ENCODE measurements at regions not wholly inside any gene's neighbourhood (a gene's known extent, or its start where the extent isn't known, plus 50 kb on each side); places are given as distances from the start of the nearest gene placed in this dataset.

DNA sequence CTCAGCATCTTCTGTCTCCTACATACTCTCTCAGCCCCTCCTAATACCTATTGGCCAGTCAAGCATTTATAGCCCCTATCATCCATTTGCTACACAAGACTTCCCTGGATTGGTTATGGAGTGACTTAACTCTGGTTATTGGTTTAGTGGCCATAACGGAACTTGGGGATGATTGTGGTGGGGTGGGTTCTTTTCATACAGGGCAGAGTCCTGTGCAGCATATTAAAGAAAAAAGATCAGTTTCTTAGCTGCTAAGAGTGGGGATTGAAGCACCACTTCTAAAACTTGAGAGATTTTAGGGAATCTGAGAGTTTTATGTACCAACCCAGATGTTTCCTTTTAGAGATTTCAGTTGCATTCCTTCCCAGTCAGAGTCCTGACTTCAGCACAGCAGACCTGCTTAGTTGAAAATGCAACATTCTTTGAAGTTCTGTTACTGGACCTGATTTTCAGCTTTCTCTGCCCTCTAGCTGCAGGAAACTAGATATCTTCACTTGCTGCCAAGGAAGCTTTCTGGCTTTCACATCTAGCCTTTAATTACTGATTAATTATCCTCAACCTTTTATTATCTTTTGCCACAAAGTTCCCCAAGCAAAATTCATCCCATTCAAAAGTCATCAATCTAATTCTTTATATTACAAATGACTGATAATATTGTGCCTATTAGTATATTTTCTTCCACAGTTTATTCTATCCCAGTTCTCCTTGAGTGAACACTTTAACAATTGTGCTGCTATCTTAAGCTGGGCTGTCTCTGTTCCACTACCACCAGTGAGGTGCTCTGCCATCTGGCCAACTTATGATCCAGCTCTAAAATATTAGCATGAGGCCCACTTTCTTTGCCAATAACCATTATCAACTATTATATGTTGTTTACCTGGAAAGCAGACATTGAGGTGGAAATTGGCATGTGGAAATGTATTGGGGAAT is 906.0 kb upstream of the ALCAM start:
- no peak overlapping the region for H3K9ac ChIP-seq (replicated peaks in 1 of 4; ENCODE audit: extremely low read depth in 1 of 4, low read depth in 3 of 4, low read length in 3 of 4)
- no peak overlapping the region for H4K91ac ChIP-seq (replicated peaks; ENCODE audit: insufficient read length, low read length)
- TF ChIP-seq, protein P1, sequence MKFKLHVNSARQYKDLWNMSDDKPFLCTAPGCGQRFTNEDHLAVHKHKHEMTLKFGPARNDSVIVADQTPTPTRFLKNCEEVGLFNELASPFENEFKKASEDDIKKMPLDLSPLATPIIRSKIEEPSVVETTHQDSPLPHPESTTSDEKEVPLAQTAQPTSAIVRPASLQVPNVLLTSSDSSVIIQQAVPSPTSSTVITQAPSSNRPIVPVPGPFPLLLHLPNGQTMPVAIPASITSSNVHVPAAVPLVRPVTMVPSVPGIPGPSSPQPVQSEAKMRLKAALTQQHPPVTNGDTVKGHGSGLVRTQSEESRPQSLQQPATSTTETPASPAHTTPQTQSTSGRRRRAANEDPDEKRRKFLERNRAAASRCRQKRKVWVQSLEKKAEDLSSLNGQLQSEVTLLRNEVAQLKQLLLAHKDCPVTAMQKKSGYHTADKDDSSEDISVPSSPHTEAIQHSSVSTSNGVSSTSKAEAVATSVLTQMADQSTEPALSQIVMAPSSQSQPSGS (IDR thresholded peaks at IDR 0.05; ENCODE audit: low read length): no peak
- TF ChIP-seq EP300 (IDR thresholded peaks at IDR 0.05; ENCODE audit: borderline replicate concordance in 1 of 2, low read depth in 2 of 2, low read length in 2 of 2) (peak in 1 of 2 experiments; percentile 49; a peak in 1 of 3 replicates), BRCA1 (IDR thresholded peaks at IDR 0.05; ENCODE audit: low read depth, low read length) (no peak), NANOG (IDR thresholded peaks at IDR 0.05; ENCODE audit: insufficient read depth, low read depth, low read length, poor library complexity, severe bottlenecking) (no peak)
- TF ChIP-seq, protein P2, sequence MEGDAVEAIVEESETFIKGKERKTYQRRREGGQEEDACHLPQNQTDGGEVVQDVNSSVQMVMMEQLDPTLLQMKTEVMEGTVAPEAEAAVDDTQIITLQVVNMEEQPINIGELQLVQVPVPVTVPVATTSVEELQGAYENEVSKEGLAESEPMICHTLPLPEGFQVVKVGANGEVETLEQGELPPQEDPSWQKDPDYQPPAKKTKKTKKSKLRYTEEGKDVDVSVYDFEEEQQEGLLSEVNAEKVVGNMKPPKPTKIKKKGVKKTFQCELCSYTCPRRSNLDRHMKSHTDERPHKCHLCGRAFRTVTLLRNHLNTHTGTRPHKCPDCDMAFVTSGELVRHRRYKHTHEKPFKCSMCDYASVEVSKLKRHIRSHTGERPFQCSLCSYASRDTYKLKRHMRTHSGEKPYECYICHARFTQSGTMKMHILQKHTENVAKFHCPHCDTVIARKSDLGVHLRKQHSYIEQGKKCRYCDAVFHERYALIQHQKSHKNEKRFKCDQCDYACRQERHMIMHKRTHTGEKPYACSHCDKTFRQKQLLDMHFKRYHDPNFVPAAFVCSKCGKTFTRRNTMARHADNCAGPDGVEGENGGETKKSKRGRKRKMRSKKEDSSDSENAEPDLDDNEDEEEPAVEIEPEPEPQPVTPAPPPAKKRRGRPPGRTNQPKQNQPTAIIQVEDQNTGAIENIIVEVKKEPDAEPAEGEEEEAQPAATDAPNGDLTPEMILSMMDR (IDR thresholded peaks at IDR 0.05; ENCODE audit: control extremely low read depth in 1 of 3, insufficient read depth in 1 of 3, low read depth in 1 of 3, low read length in 3 of 3): peak in 2 of 3 experiments; percentile 50 to 72; a peak in 2 of 4 replicates

More for the DNA sequence above, 906.0 kb upstream of the ALCAM start:
- Histone ChIP-seq H2BK12ac (ENCODE audit: low read depth, low read length) (no peak overlapping the region), H2BK5ac (ENCODE audit: low read depth, low read length) (no peak overlapping the region), H4K8ac (ENCODE audit: extremely low read depth, insufficient read depth, low read length) (no peak overlapping the region), H3K27me3 (replicated peaks in 1 of 4; ENCODE audit: control insufficient read depth in 3 of 4, extremely low read depth in 1 of 4, insufficient read depth in 3 of 4, low read length in 3 of 4) (no peaks in the 10 kb centered on the region), H3K4me2 (ENCODE audit: insufficient read depth in 1 of 2, low read depth in 2 of 2, low read length in 2 of 2) (no peak overlapping the region), H3K79me1 (ENCODE audit: low read depth, low read length) (no peaks in the 10 kb centered on the region), H3K23ac (ENCODE audit: insufficient read length) (no peak overlapping the region), H3K18ac (ENCODE audit: extremely low read depth, low read length) (no peak overlapping the region), H3K14ac (ENCODE audit: insufficient read length) (no peak overlapping the region), H2BK120ac (replicated peaks; ENCODE audit: low read depth, low read length) (no peak overlapping the region), H4K5ac (ENCODE audit: insufficient read length, low read depth, low read length) (no peak overlapping the region), H2BK20ac (ENCODE audit: low read length) (0 out of 2 replicates have a peak overlapping the region, but pooled peaks have one; percentile 40), H3K27ac (ENCODE audit: low read depth, low read length) (no peak overlapping the region), H3K56ac (replicated peaks; ENCODE audit: insufficient read length, low read depth, low read length) (no peak overlapping the region), H4K20me1 (replicated peaks in 1 of 2; ENCODE audit: control insufficient read depth in 1 of 2, insufficient read depth in 2 of 2, low read length in 2 of 2) (no peaks in the 10 kb centered on the region), H2AFZ (ENCODE audit: low read length) (peak overlapping the region; percentile 61; the same call in 1 of the 2 replicates), H3K4me1 (replicated peaks in 1 of 4; ENCODE audit: control insufficient read depth in 3 of 4, insufficient read depth in 4 of 4, low read length in 3 of 4) (peaks cover 0 to 7% (median 0%) of the 10 kb centered on the region in 4 experiments; a peak in 4 of 7 replicates), H3K4me3 (ENCODE audit: extremely low read depth in 1 of 4, insufficient read depth in 2 of 4, low read depth in 3 of 4, low read length in 4 of 4) (no peak overlapping the region), H2BK15ac (ENCODE audit: low read length) (no peak overlapping the region), H3K79me2 (ENCODE audit: control insufficient read depth in 1 of 2, insufficient read depth in 2 of 2, low read length in 2 of 2) (no peaks in the 10 kb centered on the region), H3K36me3 (ENCODE audit: control insufficient read depth in 2 of 4, insufficient read depth in 4 of 4, low read length in 3 of 4) (no peaks in the 10 kb centered on the region), H3K9me3 (ENCODE audit: insufficient read depth in 2 of 2, low read depth in 1 of 2, low read length in 1 of 2) (no peaks in the 10 kb centered on the region; a peak in 1 of 4 replicates), H3K23me2 (ENCODE audit: low read depth, low read length) (no peaks in the 10 kb centered on the region), H3K4ac (replicated peaks; ENCODE audit: insufficient read length, low read depth, low read length) (peak overlapping the region; percentile 74), H2AK5ac (ENCODE audit: low read depth, low read length) (no peak overlapping the region)
- peak; percentile 91 for FAIRE-seq
- WGBS, 2 experiments (ENCODE audit: extremely low coverage in 1 of 2, insufficient coverage in 1 of 2, insufficient read length in 1 of 2, insufficient replicate concordance in 2 of 2, low coverage in 1 of 2, low lambda C conversion rate in 2 of 2, missing lambda C conversion rate in 1 of 2): 50% methylated on average over 1 of the region's 1 CpG; no CpG with 5 or more reads in 1 of the 2 experiments
- peak in 1 of 2 experiments; percentile 13 for DNase-seq (ENCODE audit: low read depth in 1 of 2, low spot score in 2 of 2)
- CTCF ChIA-PET (ENCODE audit: partially characterized antibody): interaction anchor here (0.6 to 2.5 kb wide), 13 partner anchors 9 to 1982 kb away, joined by 3 to 16 read pairs (median 3); no protein-coding TSS in a partner anchor
- POLR2A ChIA-PET (ENCODE audit: partially characterized antibody): no interaction called here
